T-helper 1 cell treated with Interleukin-12 subunit alpha and Interleukin-12 subunit beta and Interleukin-4 antibody, amounts not matched to agents 30 ng/mL and 1 ng/mL, for 36 hours (primary cell): ENCODE measurements at regions not wholly inside any gene's neighbourhood (a gene's known extent, or its start where the extent isn't known, plus 50 kb on each side); places are given as distances from the start of the nearest gene placed in this dataset.
"Not testable (repeated sequence)": the region's sequence is repeated elsewhere in the genome, so short reads cannot be mapped to it uniquely, and the experiment has no call there.

ENCODE experiments used
- intact Hi-C: fragments of 100-400 bp; cut with micrococcal nuclease; formaldehyde crosslinking; loops from one replicate; pipeline ENCODE4 v1.15.1; 2024

GRCh38 chrX:95973456-95974095, 711.1 kb upstream of the DIAPH2 start:
- intact Hi-C loops, result not testable (repeated sequence)

GRCh38 chrX:95974096-95974470, 710.6 kb upstream of the DIAPH2 start:
- intact Hi-C loops, result no loop called here

GRCh38 chrX:95974890-95975289, 709.8 kb upstream of the DIAPH2 start:
- intact Hi-C loops, result no loop called here

DNA sequence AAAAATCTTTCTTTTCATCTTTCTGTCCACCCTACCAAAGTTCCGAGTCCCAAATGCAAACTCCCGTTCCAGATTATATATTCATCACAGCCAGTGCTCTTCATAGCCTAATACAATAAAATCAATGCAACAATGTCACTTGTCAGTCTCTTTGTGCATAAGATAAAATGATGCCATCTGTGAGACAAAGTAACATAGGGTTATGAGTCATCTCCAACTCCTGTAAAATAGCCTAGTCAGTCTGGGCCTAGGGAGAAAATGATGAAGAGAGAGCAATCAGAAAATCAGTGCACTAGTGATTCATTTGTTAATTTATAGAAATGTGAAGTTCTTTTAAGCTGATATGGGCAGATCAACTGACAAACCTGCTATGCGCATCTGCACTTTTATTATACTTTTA, 689.1 kb upstream of the DIAPH2 start:
- intact Hi-C loops, result no loop called here

GRCh38 chrX:95996294-95996693, 688.3 kb upstream of the DIAPH2 start:
- intact Hi-C loops, result no loop called here

DNA sequence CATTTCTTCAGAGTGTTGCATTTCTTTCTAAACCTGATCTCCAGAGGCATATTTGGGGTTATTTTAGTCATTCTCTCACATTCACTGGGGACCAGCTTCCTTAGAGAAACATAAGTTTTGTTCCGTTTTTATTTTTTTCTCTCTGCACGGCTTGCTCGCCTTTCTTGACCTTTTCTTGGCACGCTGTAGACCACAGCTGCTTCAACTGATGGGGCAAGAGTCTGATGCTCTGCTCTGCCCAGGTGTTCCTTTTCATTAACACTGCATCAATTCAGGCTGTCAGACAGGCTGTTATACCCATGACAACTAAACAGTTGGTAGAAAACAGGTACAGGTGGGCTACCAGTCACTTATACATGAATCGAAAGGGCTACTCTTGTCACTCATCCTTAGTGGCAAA, 682.2 kb upstream of the DIAPH2 start:
- intact Hi-C loops, result no loop called here

GRCh38 chrX:96004386-96004785, 680.3 kb upstream of the DIAPH2 start:
- intact Hi-C loops, result no loop called here

DNA sequence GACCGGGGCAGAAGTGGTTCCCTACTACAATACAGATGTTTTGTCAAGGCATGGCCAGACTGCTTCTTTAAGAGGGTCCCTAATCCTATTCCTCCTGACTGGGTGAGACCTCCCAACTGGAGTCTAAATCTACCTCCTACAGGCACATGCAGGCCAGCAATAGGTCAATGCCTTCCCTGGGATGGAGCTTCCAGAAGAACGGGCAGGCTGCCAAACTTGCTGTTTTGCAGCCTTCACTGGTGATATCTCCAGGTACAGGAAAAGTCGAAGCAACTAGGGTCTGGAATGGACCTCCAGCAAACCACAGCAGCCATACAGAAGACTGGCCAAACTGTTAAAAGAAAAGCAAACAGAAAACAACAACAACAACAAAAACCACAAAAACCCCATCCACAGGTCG, 678.4 kb upstream of the DIAPH2 start:
- intact Hi-C loops, result no loop called here

- intact Hi-C loops, result no loop called here
These were observed 657.2 kb upstream of the DIAPH2 start for GRCh38 chrX:96027407-96027806.

DNA sequence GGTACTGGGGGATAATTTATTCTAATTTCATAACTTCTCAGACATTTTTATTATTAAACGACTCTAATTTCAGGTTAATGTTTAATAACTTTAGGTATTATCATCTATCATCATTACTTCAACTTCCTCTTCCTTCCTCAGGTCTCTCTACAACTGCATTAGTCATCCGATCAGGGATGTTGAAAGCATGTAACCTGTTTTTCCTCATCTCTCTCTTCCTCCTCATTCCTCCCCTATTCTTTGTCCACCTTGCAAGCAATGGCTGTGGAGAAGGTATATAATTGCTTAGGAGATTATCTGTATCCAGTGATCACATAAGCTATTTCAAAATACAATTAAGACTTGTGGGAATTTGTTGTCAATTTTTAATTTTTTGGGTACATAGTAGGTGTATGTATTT, 632.6 kb upstream of the DIAPH2 start:
- intact Hi-C loops, result no loop called here

DNA sequence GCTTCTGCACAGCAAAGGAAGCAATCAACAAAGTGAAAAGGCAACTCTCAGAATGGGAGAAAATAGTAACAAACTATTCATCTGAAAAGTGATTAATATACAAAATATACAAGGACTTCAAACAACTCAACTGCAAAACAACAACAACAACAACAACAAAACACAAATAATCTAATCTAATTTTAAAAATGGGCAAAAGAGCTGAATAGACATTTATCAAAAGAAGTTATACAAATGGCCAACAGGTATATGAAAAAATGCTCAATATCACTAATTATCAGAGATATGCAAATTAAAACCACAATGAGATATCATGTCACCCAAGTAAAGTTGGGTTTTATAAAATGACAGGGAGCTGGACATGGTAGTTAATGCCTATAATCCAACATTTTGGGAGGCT, 602.8 kb upstream of the DIAPH2 start:
- intact Hi-C loops, result no loop called here

DNA sequence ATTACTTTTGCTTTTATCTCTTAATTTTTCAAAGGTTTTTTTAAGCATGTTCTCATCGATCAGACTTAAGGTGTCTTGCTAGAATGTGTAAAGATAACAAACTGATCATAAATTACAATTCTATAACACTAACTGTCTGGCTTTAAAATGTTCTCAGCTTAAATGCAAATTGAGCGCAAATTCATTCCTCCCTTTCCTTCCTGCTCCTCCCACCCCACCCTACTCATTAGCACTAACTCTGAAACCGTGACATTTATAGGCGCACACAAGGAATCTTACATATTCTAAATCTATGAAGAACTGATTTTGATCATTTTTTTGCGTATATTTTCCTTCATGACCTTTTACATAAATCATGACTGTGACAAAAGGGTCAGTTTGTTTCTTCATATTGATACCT, 590.0 kb upstream of the DIAPH2 start:
- intact Hi-C loops, result no loop called here

- intact Hi-C loops, result no loop called here
These were observed 586.2 kb upstream of the DIAPH2 start for GRCh38 chrX:96098471-96098870.

DNA sequence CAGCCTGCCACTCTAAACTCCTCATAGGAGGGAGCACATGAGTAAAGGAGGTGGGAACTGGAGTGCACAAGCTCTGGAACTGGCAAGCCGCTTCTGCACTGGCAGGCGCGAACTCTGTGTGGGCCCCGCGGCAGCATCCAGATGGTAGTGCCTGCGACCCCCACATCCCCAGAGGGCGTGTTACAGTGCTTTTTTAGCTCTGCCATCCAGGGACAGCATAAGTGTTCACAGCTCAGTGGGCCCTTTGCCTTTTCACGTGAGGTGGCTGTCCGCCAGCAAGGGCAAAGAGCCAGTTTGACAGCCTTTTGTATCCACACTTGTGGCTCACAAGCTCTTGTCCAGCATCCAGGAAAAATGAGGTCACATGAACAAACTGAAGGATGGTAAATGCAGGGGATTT, 581.6 kb upstream of the DIAPH2 start:
- intact Hi-C loops, result no loop called here

DNA sequence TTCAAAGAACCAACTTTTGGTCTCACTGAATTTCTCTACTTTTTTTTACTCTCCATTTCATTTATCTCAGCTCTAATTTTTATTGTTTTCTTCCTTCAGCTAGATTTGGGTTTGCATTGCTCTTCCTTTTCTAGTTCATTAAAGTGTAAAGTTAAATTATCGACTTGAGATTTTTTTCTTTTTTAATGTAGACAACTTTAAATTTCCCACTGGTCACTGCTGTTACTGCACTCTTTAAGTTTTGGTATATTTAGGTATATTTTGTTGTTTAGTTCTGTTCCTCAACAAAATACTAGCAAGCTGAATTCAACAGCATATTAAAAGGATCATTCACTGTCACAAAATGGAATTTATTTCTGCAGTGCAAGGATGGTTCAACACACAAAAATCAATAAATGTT, 572.0 kb upstream of the DIAPH2 start:
- intact Hi-C loops, result no loop called here

DNA sequence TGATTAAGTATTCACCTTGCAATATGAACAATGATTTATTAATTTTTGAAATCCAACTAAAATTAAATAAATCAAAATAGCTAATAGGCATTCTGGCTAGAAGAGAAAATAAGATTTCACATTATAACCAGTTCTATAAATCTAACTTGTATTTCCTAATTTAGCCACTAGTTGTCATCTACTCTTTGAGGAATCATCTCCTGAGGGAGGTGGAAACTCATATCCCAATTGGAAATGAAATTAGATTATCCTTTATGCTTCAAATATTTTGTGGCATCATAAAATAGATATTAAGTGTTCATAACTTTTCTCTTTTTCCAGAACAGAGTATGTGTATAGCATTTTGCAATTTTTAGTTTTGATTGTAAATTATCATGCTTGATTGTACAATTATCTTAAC, 558.5 kb upstream of the DIAPH2 start:
- intact Hi-C loops, result no loop called here

- intact Hi-C loops, result not testable (repeated sequence)
These were observed 556.6 kb upstream of the DIAPH2 start for GRCh38 chrX:96128058-96128457.

GRCh38 chrX:96140796-96141195, 543.8 kb upstream of the DIAPH2 start:
- intact Hi-C loops, result no loop called here

DNA sequence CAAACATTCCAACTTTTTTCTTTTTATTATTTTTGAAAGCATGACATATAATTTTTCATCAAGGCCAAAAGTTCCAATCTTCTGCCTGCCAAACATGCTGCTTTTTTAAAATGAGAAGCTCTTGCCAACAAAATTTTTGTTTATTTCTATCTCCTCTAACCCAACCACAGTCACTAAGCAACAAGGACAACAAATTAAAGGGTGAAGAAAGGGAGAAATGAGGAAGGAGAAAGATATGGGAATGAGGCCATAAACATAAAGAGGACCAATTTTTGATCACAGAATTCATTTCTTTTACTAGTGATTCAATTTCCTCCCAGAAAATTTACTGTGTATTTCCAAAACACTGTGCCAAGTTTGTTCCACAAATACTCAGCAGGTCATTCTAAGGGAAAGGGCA, 537.0 kb upstream of the DIAPH2 start:
- intact Hi-C loops, result no loop called here

GRCh38 chrX:96170626-96171025, 514.0 kb upstream of the DIAPH2 start:
- intact Hi-C loops, result no loop called here

GRCh38 chrX:96176921-96177320, 507.7 kb upstream of the DIAPH2 start:
- intact Hi-C loops, result no loop called here

DNA sequence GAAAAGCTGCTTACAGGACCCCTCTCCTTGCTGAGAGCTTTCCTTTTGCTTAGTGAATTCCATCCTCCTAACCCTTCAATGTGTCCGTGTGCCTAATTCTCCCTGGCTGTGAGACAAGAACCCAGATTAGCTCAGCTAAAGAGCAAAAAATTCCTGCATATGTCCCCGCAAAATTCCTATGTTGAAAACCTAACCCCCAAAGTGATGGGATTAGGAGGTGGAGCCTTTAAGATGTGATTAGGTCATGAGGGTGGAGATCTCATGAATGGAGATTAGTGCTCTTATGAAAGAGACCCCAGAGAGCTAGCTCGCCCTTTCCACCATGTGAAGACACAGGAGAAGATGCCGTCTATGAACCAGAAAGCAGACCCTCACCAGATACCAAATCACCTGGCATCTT, 503.0 kb upstream of the DIAPH2 start:
- intact Hi-C loops, result no loop called here

DNA sequence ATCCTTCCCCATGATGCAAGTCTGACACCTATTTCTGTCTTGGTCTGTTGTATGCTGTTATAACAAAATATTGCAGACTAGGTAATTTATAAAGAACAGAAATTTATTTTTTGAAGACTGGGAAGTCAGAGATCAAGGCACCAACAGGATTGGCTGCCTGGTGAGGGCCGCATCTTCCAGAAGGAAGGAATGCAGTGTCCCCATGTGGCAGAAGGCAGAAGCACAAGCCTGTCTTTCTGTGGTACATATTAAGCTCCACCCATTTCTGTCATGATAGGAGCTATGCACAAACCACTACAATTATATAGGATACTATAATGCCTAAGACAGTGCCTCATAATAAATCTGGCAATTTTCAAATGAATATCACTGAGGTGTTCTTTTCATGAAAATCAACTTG, 502.3 kb upstream of the DIAPH2 start:
- intact Hi-C loops, result no loop called here

DNA sequence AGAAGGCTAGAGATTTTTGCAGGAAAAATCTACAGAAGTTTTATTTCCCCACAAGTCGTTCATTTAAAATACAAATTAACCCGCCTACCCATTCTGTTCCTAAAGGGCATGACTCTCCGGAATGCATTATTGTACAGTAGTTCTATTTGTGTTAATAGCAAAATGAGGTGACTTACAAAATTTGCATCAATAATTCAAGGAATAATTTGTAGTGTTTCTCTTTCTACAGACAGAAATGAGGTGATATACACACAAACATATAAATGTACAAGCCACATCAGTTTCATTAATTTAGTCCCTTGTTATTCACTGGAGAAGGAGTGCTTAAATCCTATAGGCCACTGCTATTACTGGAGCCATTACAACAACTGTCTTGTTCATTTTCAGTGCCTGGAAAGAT, 501.3 kb upstream of the DIAPH2 start:
- intact Hi-C loops, result no loop called here
